LNCaP clone FGC (cell line): ENCODE measurements at regions not wholly inside any gene's neighbourhood (a gene's known extent, or its start where the extent isn't known, plus 50 kb on each side); places are given as distances from the start of the nearest gene placed in this dataset.
"Not testable (repeated sequence)": the region's sequence is repeated elsewhere in the genome, so short reads cannot be mapped to it uniquely, and the experiment has no call there.

ENCODE experiments used
- DNase-seq: peaks from one replicate; pipeline ENCODE4 v3.0.0-alpha.2; 2011; ENCODE audit warnings: low read depth
- H3K4me3 ChIP-seq: 2 replicates; pipeline ENCODE4 v1.5.1; 2011; ENCODE audit warnings: mild to moderate bottlenecking, low read depth, low read length, control low read depth
- CTCF ChIP-seq: IDR thresholded peaks from 2 replicates; pipeline ENCODE4 v1.5.1; 2012; ENCODE audit warnings: mild to moderate bottlenecking; ENCODE audit not compliant: control insufficient read depth, insufficient read depth; ENCODE audit errors: extremely low read depth

- no peak for DNase-seq
- H3K4me3 ChIP-seq, result no peak overlapping the region
- TF ChIP-seq CTCF, result no peak
Observed at GRCh38 chr5:143634689-143635088, 177.3 kb upstream of the HMHB1 start.

GRCh38 chr5:143629871-143630659, 181.9 kb upstream of the HMHB1 start:
- DNase-seq, result no peak
- H3K4me3 ChIP-seq, result no peak overlapping the region
- no peak for TF ChIP-seq CTCF

GRCh38 chr5:143625048-143625447, 186.9 kb upstream of the HMHB1 start:
- not testable (repeated sequence) for H3K4me3 ChIP-seq

GRCh38 chr5:143624465-143624864, 187.5 kb upstream of the HMHB1 start:
- no peak overlapping the region for H3K4me3 ChIP-seq
- DNase-seq, result no peak
- TF ChIP-seq CTCF, result no peak

More at GRCh38 chr5:143625048-143625447, 186.9 kb upstream of the HMHB1 start:
- not testable (repeated sequence) for DNase-seq

- TF ChIP-seq CTCF, result no peak
- no peak for DNase-seq
- H3K4me3 ChIP-seq, result no peak overlapping the region
Observed at GRCh38 chr5:143619040-143619439, 192.9 kb upstream of the HMHB1 start.

- no peak overlapping the region for H3K4me3 ChIP-seq
- TF ChIP-seq CTCF, result no peak
- no peak for DNase-seq
Observed at GRCh38 chr5:143618141-143618540, 193.8 kb upstream of the HMHB1 start.

- TF ChIP-seq CTCF, result no peak
- H3K4me3 ChIP-seq, result no peak overlapping the region
- DNase-seq, result no peak
Observed at GRCh38 chr5:143614831-143615230, 197.1 kb upstream of the HMHB1 start.
